SK-N-SH (cell line): ENCODE measurements at regions not wholly inside any gene's neighbourhood (a gene's known extent, or its start where the extent isn't known, plus 50 kb on each side); places are given as distances from the start of the nearest gene placed in this dataset.

ENCODE experiments used
- CTCF ChIA-PET: fragments of 300-600, 350-600 bp; formaldehyde crosslinking; extraction: SDS; loops from one replicate; lab custom pipeline; 2021; lab: Yijun Ruan, JAX
- POLR2A ChIA-PET: fragments of 350-600 bp; sonication (Branson Sonifier 250); formaldehyde crosslinking; extraction: SDS; loops from one replicate; lab custom pipeline; 2020; ENCODE audit warnings: antibody characterized with exemption, inconsistent platforms; lab: Yijun Ruan, JAX
- DNase-seq: peaks from one replicate; pipeline ENCODE4 v3.0.0; 2012
- H2AFZ ChIP-seq: fragments of 200-600 bp; sonication (generic); 2 replicates; pipeline ENCODE4 v1.8.1; 2016; ENCODE audit warnings: antibody characterized with exemption, mild to moderate bottlenecking, low read depth
- H3F3A ChIP-seq: fragments of 200-600 bp; sonication (generic); replicated peaks from 2 replicates; pipeline ENCODE3; 2016; ENCODE audit warnings: antibody characterized with exemption, mild to moderate bottlenecking; ENCODE audit not compliant: insufficient read depth
- H3K27ac ChIP-seq, 2 experiments: fragments of 200-500 bp in 1 of 2; fragments of 200-600 bp in 1 of 2; sonication (Bioruptor generic) in 1 of 2; sonication (generic), shearing (Covaris generic) in 1 of 2; 2 replicates each; pipeline versions ENCODE4 v1.5.1 to v1.6.1; 2014 to 2016; ENCODE audit warnings: low read depth in 2 of 2, inconsistent platforms in 1 of 2, low read length in 1 of 2, mild to moderate bottlenecking in 1 of 2, mixed read lengths in 1 of 2
- H3K27me3 ChIP-seq: fragments of 200-600 bp; sonication (generic), shearing (Covaris generic); 2 replicates; pipeline ENCODE4 v1.6.1; 2016; ENCODE audit warnings: mixed run types; ENCODE audit not compliant: insufficient read depth
- H3K36me3 ChIP-seq, 2 experiments: fragments of 200-500 bp in 1 of 2; fragments of 200-600 bp in 1 of 2; sonication (Bioruptor generic) in 1 of 2; sonication (generic) in 1 of 2; replicated peaks in 1 of 2; 2 replicates each; pipeline versions ENCODE3 to v1.5.1; 2014 to 2016; ENCODE audit warnings: low read length in 1 of 2, mild to moderate bottlenecking in 1 of 2; ENCODE audit not compliant: insufficient read depth in 2 of 2, control insufficient read depth in 1 of 2
- H3K4me1 ChIP-seq, 2 experiments: fragments of 200-500 bp in 1 of 2; fragments of 200-600 bp in 1 of 2; sonication (Bioruptor generic) in 1 of 2; sonication (generic), shearing (Covaris generic) in 1 of 2; 2 replicates each; pipeline versions ENCODE4 v1.5.1 to v1.6.1; 2014 to 2016; ENCODE audit warnings: low read depth in 1 of 2, low read length in 1 of 2, mixed run types in 1 of 2; ENCODE audit not compliant: insufficient read depth in 2 of 2, control insufficient read depth in 1 of 2
- H3K4me2 ChIP-seq: fragments of 200-600 bp; sonication (generic), shearing (Covaris generic); 2 replicates; pipeline ENCODE4 v1.6.1; 2017; ENCODE audit warnings: mixed run types
- H3K4me3 ChIP-seq, 2 experiments: fragments of 200-500 bp in 1 of 2; fragments of 200-600 bp in 1 of 2; sonication (Bioruptor generic) in 1 of 2; sonication (generic), shearing (Covaris generic) in 1 of 2; 2 replicates each; pipeline versions ENCODE4 v1.5.1 to v1.8.1; 2014 to 2016; ENCODE audit warnings: low read depth in 2 of 2, inconsistent platforms in 1 of 2, low read length in 1 of 2, mild to moderate bottlenecking in 1 of 2, mixed read lengths in 1 of 2, moderate library complexity in 1 of 2
- H3K79me2 ChIP-seq: fragments of 200-600 bp; sonication (generic); 2 replicates; pipeline ENCODE4 v1.8.1; 2017; ENCODE audit warnings: mild to moderate bottlenecking; ENCODE audit not compliant: insufficient read depth
- H3K9ac ChIP-seq: fragments of 200-600 bp; sonication (generic); 2 replicates; pipeline ENCODE4 v1.6.1; 2017; ENCODE audit warnings: mixed run types
- H3K9me2 ChIP-seq: fragments of 200-600 bp; sonication (generic); 2 replicates; pipeline ENCODE4 v1.6.1; 2017; ENCODE audit warnings: mixed run types
- H3K9me3 ChIP-seq: fragments of 200-600 bp; sonication (generic); 2 replicates; pipeline ENCODE4 v1.6.1; 2017; ENCODE audit warnings: mixed run types, mild to moderate bottlenecking, moderate library complexity
- H4K20me1 ChIP-seq: fragments of 200-600 bp; sonication (generic); 2 replicates; pipeline ENCODE4 v1.6.1; 2017; ENCODE audit warnings: mild to moderate bottlenecking, mixed run types; ENCODE audit not compliant: insufficient read depth
- CHD2 ChIP-seq: fragments of 150-350 bp; IDR thresholded peaks from 2 replicates; pipeline ENCODE4 v1.6.1; 2018; ENCODE audit warnings: low read length; ENCODE audit not compliant: partially characterized antibody
- EP300 ChIP-seq, 2 experiments: IDR thresholded peaks; 2 replicates each; pipeline versions ENCODE4 v1.4.0 to v1.6.1; 2012; ENCODE audit warnings: borderline replicate concordance in 1 of 2, low read depth in 1 of 2, low read length in 1 of 2
- FOSL2 ChIP-seq: IDR thresholded peaks from 2 replicates; pipeline ENCODE4 v1.4.0; 2012; ENCODE audit warnings: low read depth, mild to moderate bottlenecking, moderate library complexity, borderline replicate concordance
- FOXM1 ChIP-seq: IDR thresholded peaks from 2 replicates; pipeline ENCODE4 v1.4.0; 2012; ENCODE audit warnings: low read depth, mild to moderate bottlenecking
- MXI1 ChIP-seq: IDR thresholded peaks from 2 replicates; pipeline ENCODE4 v1.6.1; 2012; ENCODE audit warnings: mild to moderate bottlenecking, low read depth, low read length, improper control_type of control experiment
- POLR2AphosphoS5 ChIP-seq: IDR thresholded peaks from 2 replicates; pipeline ENCODE4 v1.6.1; 2012; ENCODE audit warnings: low read depth, low read length
- RAD21 ChIP-seq: IDR thresholded peaks from 2 replicates; pipeline ENCODE4 v1.6.1; 2012; ENCODE audit warnings: mild to moderate bottlenecking, low read length
- RCOR1 ChIP-seq: fragments of 150-350 bp; IDR thresholded peaks from 2 replicates; pipeline ENCODE4 v1.6.1; 2017; ENCODE audit warnings: antibody characterized with exemption, low read length
- SIN3A ChIP-seq: IDR thresholded peaks from 2 replicates; pipeline ENCODE4 v1.6.1; 2012; ENCODE audit warnings: low read depth, mild to moderate bottlenecking, low read length, moderate library complexity, borderline replicate concordance
- TCF12 ChIP-seq: IDR thresholded peaks from 2 replicates; pipeline ENCODE4 v1.4.0; 2012
- TF ChIP-seq, protein P1 (sequence below): fragments of 150-350 bp; IDR thresholded peaks from 2 replicates; pipeline ENCODE4 v1.6.1; 2016; ENCODE audit warnings: mild to moderate bottlenecking, low read depth, low read length
- TF ChIP-seq, protein P2 (sequence below): fragments of 150-350 bp; IDR thresholded peaks from 2 replicates; pipeline ENCODE4 v1.6.1; 2017; ENCODE audit warnings: antibody characterized with exemption, low read length, low read depth, borderline replicate concordance
- TF ChIP-seq, protein P3 (sequence below): IDR thresholded peaks from 2 replicates; pipeline ENCODE4 v1.4.0; 2012; ENCODE audit warnings: low read depth, borderline replicate concordance
- TF ChIP-seq, protein P4 (sequence below): fragments of 200-600 bp; sonication (generic); IDR thresholded peaks from 2 replicates; pipeline ENCODE4 v1.6.1; 2017; ENCODE audit warnings: antibody characterized with exemption, mild to moderate bottlenecking, moderate library complexity
- TF ChIP-seq, protein P5 (sequence below): IDR thresholded peaks from 2 replicates; pipeline ENCODE4 v1.6.1; 2012; ENCODE audit warnings: mild to moderate bottlenecking, low read depth, low read length, moderate library complexity
- TF ChIP-seq, protein P6 (sequence below): IDR thresholded peaks from 2 replicates; pipeline ENCODE4 v1.4.0; 2012; ENCODE audit warnings: low read depth

DNA sequence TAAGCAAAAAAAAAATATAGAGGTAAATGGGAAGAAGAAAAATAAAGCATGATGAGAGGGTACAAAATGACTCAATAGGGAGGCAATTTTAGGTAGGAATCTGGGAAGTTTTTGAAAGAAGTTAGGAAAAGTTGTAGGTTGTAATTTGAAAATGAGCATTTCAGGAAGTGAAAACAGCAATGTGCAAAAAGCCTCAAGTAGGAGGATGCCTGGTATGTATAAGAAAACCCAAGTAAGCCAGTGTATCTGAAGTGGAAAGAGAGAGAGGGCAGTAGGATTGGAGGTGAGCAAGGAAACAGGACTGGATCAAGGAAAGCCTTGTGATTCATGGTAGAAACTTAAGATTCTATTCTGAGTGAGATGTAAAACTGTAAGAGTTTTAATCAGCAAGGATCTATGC, 121.6 kb upstream of the SPRY2 start:
- no peaks in the 10 kb centered on the region for H3K36me3 ChIP-seq
- H3K4me3 ChIP-seq, result no peak overlapping the region
- CTCF ChIA-PET, result no interaction called here

More for the DNA sequence above, 121.6 kb upstream of the SPRY2 start:
- H3K4me1 ChIP-seq, result no peaks in the 10 kb centered on the region
- no peaks in the 10 kb centered on the region for H3K9me3 ChIP-seq
- no peaks in the 10 kb centered on the region for H4K20me1 ChIP-seq
- H3K79me2 ChIP-seq, result no peaks in the 10 kb centered on the region
- H2AFZ ChIP-seq, result no peak overlapping the region
- no peaks in the 10 kb centered on the region for H3F3A ChIP-seq
- H3K27me3 ChIP-seq, result no peaks in the 10 kb centered on the region
- H3K4me2 ChIP-seq, result no peak overlapping the region
- DNase-seq, result no peak
- TF ChIP-seq, protein P1, sequence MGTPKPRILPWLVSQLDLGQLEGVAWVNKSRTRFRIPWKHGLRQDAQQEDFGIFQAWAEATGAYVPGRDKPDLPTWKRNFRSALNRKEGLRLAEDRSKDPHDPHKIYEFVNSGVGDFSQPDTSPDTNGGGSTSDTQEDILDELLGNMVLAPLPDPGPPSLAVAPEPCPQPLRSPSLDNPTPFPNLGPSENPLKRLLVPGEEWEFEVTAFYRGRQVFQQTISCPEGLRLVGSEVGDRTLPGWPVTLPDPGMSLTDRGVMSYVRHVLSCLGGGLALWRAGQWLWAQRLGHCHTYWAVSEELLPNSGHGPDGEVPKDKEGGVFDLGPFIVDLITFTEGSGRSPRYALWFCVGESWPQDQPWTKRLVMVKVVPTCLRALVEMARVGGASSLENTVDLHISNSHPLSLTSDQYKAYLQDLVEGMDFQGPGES, result no peak
- TF ChIP-seq FOXM1, result no peak
- TF ChIP-seq EP300 (IDR thresholded peaks at IDR 0.05; ENCODE audit: borderline replicate concordance in 1 of 2, low read depth in 1 of 2, low read length in 1 of 2), result no peak
- TF ChIP-seq RAD21, result no peak
- TF ChIP-seq SIN3A, result no peak
- TF ChIP-seq, protein P2, sequence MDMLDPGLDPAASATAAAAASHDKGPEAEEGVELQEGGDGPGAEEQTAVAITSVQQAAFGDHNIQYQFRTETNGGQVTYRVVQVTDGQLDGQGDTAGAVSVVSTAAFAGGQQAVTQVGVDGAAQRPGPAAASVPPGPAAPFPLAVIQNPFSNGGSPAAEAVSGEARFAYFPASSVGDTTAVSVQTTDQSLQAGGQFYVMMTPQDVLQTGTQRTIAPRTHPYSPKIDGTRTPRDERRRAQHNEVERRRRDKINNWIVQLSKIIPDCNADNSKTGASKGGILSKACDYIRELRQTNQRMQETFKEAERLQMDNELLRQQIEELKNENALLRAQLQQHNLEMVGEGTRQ, result no peak
- TF ChIP-seq, protein P3, sequence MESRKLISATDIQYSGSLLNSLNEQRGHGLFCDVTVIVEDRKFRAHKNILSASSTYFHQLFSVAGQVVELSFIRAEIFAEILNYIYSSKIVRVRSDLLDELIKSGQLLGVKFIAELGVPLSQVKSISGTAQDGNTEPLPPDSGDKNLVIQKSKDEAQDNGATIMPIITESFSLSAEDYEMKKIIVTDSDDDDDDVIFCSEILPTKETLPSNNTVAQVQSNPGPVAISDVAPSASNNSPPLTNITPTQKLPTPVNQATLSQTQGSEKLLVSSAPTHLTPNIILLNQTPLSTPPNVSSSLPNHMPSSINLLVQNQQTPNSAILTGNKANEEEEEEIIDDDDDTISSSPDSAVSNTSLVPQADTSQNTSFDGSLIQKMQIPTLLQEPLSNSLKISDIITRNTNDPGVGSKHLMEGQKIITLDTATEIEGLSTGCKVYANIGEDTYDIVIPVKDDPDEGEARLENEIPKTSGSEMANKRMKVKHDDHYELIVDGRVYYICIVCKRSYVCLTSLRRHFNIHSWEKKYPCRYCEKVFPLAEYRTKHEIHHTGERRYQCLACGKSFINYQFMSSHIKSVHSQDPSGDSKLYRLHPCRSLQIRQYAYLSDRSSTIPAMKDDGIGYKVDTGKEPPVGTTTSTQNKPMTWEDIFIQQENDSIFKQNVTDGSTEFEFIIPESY, result no peak
- no peak for TF ChIP-seq FOSL2
- no peak for TF ChIP-seq RCOR1
- TF ChIP-seq CHD2, result no peak
- TF ChIP-seq MXI1, result no peak
- TF ChIP-seq POLR2AphosphoS5, result no peak
- TF ChIP-seq, protein P4, sequence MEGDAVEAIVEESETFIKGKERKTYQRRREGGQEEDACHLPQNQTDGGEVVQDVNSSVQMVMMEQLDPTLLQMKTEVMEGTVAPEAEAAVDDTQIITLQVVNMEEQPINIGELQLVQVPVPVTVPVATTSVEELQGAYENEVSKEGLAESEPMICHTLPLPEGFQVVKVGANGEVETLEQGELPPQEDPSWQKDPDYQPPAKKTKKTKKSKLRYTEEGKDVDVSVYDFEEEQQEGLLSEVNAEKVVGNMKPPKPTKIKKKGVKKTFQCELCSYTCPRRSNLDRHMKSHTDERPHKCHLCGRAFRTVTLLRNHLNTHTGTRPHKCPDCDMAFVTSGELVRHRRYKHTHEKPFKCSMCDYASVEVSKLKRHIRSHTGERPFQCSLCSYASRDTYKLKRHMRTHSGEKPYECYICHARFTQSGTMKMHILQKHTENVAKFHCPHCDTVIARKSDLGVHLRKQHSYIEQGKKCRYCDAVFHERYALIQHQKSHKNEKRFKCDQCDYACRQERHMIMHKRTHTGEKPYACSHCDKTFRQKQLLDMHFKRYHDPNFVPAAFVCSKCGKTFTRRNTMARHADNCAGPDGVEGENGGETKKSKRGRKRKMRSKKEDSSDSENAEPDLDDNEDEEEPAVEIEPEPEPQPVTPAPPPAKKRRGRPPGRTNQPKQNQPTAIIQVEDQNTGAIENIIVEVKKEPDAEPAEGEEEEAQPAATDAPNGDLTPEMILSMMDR, result no peak
- TF ChIP-seq, protein P5, sequence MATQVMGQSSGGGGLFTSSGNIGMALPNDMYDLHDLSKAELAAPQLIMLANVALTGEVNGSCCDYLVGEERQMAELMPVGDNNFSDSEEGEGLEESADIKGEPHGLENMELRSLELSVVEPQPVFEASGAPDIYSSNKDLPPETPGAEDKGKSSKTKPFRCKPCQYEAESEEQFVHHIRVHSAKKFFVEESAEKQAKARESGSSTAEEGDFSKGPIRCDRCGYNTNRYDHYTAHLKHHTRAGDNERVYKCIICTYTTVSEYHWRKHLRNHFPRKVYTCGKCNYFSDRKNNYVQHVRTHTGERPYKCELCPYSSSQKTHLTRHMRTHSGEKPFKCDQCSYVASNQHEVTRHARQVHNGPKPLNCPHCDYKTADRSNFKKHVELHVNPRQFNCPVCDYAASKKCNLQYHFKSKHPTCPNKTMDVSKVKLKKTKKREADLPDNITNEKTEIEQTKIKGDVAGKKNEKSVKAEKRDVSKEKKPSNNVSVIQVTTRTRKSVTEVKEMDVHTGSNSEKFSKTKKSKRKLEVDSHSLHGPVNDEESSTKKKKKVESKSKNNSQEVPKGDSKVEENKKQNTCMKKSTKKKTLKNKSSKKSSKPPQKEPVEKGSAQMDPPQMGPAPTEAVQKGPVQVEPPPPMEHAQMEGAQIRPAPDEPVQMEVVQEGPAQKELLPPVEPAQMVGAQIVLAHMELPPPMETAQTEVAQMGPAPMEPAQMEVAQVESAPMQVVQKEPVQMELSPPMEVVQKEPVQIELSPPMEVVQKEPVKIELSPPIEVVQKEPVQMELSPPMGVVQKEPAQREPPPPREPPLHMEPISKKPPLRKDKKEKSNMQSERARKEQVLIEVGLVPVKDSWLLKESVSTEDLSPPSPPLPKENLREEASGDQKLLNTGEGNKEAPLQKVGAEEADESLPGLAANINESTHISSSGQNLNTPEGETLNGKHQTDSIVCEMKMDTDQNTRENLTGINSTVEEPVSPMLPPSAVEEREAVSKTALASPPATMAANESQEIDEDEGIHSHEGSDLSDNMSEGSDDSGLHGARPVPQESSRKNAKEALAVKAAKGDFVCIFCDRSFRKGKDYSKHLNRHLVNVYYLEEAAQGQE, result no peak
- TF ChIP-seq, protein P6, sequence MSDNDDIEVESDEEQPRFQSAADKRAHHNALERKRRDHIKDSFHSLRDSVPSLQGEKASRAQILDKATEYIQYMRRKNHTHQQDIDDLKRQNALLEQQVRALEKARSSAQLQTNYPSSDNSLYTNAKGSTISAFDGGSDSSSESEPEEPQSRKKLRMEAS, result no peak
- TF ChIP-seq TCF12, result no peak
- no peaks in the 10 kb centered on the region for H3K9me2 ChIP-seq
- H3K27ac ChIP-seq, result no peak overlapping the region
- POLR2A ChIA-PET, result no interaction called here
- no peak overlapping the region for H3K9ac ChIP-seq
